ENCODE measurements at regions not wholly inside any gene's neighbourhood (a gene's known extent, or its start where the extent isn't known, plus 50 kb on each side); places are given as distances from the start of the nearest gene placed in this dataset.

DNA sequence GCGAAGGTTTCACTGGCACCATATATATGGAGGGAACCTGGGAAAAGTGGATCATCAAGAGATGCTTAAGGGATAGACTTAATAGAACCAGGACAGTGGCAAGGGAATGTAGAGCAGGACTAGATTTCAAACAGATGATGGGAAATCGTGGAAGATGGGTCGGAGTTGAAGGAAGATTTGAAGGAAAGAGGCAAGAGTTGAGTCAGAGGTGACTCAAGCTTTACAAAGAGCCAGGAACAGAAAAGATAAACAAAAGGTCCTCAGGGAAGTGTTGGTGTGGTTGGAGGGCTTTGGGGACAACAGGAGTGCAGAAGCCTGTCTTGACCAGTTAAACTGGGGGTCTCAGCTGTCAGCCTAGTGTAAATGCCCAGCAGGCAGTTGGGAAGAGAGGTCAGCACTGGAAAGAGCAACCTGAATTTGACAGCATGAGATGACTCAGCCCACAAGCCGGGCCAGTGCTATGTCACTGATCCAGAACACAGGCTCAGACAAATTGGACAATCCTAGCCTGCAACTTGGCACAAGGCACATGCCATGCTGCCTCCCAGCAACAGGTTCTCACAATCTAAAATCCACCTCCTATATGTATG is 230.5 kb downstream of the IDS start:
- Mint-ChIP-seq H3K4me3 (no peak overlapping the region), H3K27ac (no peak overlapping the region), H3K36me3 (ENCODE audit: low read depth) (no peaks in the 10 kb centered on the region), H3K27me3 (no peaks in the 10 kb centered on the region), H3K9me3 (no peaks in the 10 kb centered on the region), H3K4me1 (ENCODE audit: low read depth) (no peaks in the 10 kb centered on the region)
- Histone ChIP-seq H3K36me3 (ENCODE audit: insufficient read depth, low read length) (no peaks in the 10 kb centered on the region), H3K27me3 (ENCODE audit: control insufficient read depth in 1 of 2, insufficient read depth in 2 of 2, low read length in 2 of 2) (no peaks in the 10 kb centered on the region), H3K4me1 (ENCODE audit: insufficient read depth, low read length) (no peaks in the 10 kb centered on the region), H3K4me3 (ENCODE audit: low read length) (no peak overlapping the region), H3K9me3 (ENCODE audit: control insufficient read depth in 1 of 2, insufficient read depth in 1 of 2, low read length in 2 of 2) (no peaks in the 10 kb centered on the region), H3K27ac (ENCODE audit: low read depth in 1 of 2, low read length in 2 of 2) (no peak overlapping the region)
- no peak for DNase-seq
- ChIA-PET POLR2A (no interaction called here), CTCF (no interaction called here)
- TF ChIP-seq, protein P1, sequence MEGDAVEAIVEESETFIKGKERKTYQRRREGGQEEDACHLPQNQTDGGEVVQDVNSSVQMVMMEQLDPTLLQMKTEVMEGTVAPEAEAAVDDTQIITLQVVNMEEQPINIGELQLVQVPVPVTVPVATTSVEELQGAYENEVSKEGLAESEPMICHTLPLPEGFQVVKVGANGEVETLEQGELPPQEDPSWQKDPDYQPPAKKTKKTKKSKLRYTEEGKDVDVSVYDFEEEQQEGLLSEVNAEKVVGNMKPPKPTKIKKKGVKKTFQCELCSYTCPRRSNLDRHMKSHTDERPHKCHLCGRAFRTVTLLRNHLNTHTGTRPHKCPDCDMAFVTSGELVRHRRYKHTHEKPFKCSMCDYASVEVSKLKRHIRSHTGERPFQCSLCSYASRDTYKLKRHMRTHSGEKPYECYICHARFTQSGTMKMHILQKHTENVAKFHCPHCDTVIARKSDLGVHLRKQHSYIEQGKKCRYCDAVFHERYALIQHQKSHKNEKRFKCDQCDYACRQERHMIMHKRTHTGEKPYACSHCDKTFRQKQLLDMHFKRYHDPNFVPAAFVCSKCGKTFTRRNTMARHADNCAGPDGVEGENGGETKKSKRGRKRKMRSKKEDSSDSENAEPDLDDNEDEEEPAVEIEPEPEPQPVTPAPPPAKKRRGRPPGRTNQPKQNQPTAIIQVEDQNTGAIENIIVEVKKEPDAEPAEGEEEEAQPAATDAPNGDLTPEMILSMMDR (IDR thresholded peaks at IDR 0.05) = no peak
- intact Hi-C loops (cut with DNase I, micrococcal nuclease) = no loop called here
- no peak for ATAC-seq (ENCODE audit: poor library complexity)

DNA sequence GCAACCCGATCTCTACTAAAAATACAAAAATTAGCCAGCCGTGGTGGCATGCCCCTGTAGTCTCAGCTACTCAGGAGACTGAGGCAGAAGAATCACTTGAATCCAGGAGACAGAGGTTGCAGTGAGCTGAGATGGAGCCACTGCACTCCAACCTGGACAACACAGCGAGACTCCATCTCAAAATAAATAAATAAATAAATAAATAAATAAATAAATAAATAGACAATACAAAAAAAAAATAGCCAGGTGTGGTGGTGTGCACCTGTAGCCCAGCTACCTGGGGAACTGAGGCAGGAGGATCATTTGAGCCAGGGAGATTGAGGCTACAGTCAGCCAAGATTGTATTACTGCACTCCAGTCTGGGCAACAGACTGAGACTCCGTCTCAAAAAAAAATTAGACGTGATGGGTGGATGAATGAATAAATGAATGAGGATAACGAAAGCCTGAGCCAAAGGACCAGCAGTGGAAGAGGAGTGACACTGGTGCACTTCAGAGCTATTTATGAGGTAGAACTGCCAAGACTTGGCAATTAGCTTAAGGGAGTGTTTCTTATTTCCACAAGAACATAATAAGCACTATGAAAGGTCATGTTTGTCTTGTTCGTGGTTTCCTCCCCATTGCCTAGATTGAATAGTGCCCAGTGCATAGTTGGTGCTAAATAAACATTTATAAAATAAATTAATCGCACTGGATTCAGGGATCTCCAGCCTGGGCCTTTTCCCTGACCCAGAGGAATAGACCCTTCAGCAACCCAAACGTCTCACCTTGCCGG is 232.2 kb downstream of the IDS start:
- H3K9me3 Mint-ChIP-seq = no peaks in the 10 kb centered on the region
- no peaks in the 10 kb centered on the region for H3K27me3 ChIP-seq (ENCODE audit: control insufficient read depth in 1 of 2, insufficient read depth in 2 of 2, low read length in 2 of 2)
- H3K27ac Mint-ChIP-seq = no peak overlapping the region
- no peaks in the 10 kb centered on the region for H3K4me1 Mint-ChIP-seq (ENCODE audit: low read depth)
- DNase-seq (no peak), ATAC-seq (ENCODE audit: poor library complexity) (no peak)
- CTCF ChIA-PET = no interaction called here
- H3K27me3 Mint-ChIP-seq = no peaks in the 10 kb centered on the region
- no peaks in the 10 kb centered on the region for H3K9me3 ChIP-seq (ENCODE audit: control insufficient read depth in 1 of 2, insufficient read depth in 1 of 2, low read length in 2 of 2)
- TF ChIP-seq, protein P1 (IDR thresholded peaks at IDR 0.05) = no peak
- no peak overlapping the region for H3K4me3 ChIP-seq (ENCODE audit: low read length)
- POLR2A ChIA-PET = no interaction called here
- H3K4me3 Mint-ChIP-seq = no peak overlapping the region
- no peaks in the 10 kb centered on the region for H3K36me3 ChIP-seq (ENCODE audit: insufficient read depth, low read length)
- H3K27ac ChIP-seq (ENCODE audit: low read depth in 1 of 2, low read length in 2 of 2) = no peak overlapping the region
- no peaks in the 10 kb centered on the region for H3K36me3 Mint-ChIP-seq (ENCODE audit: low read depth)
- no peaks in the 10 kb centered on the region for H3K4me1 ChIP-seq (ENCODE audit: insufficient read depth, low read length)
- intact Hi-C loops (cut with DNase I, micrococcal nuclease) = no loop called here

DNA sequence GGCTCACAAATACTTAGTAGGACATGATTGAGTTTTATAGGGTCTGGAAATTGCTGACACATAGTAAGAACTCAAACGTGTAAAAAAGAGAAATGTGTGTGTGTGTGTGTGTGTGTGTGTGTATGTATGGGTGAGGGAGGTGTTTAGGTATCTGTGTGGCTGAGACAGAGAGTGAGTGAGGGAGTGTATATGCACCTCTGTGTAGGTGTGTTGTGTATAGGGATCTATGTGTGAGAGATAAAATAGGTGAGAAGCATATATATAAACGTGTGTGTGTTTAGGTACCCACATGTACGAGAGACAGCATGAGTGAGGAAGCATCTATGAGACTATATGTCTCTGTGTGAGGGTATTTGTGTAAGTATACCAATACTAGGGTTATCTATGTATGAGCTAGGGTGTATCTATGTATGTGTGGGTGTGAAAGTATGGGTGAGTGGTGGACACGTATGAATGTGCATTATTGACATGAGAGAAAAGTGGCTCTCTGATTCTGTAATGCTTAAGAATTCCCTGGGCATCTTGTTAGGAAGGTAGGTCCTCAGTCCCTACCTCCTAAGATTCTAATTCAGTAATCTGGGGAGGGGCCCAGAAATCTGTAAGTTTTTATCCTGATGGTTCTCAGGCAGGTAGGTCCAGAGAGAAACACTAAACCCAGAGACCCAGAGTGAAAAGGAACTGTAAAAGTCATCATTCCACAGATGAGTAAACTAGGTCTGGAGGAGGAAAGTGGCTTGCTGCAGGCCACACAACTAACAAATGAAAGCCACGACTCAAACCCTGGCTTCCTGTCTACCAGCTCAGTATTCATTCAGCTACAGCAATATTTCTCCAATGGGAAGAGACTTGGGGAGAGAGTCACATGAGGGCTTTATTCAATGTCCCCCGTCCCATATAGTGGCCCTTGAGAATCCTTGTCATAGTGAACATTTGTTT is 237.0 kb downstream of the IDS start:
- H3K4me1 Mint-ChIP-seq (ENCODE audit: low read depth) = no peaks in the 10 kb centered on the region
- Histone ChIP-seq H3K4me1 (ENCODE audit: insufficient read depth, low read length) (no peaks in the 10 kb centered on the region), H3K36me3 (ENCODE audit: insufficient read depth, low read length) (no peaks in the 10 kb centered on the region), H3K4me3 (ENCODE audit: low read length) (no peak overlapping the region), H3K27me3 (ENCODE audit: control insufficient read depth in 1 of 2, insufficient read depth in 2 of 2, low read length in 2 of 2) (no peaks in the 10 kb centered on the region), H3K27ac (ENCODE audit: low read depth in 1 of 2, low read length in 2 of 2) (no peak overlapping the region), H3K9me3 (ENCODE audit: control insufficient read depth in 1 of 2, insufficient read depth in 1 of 2, low read length in 2 of 2) (no peaks in the 10 kb centered on the region)
- H3K36me3 Mint-ChIP-seq (ENCODE audit: low read depth) = no peaks in the 10 kb centered on the region
- CTCF ChIA-PET = interaction anchor here (0.6 kb wide), 1 partner anchor 11 kb away, joined by 3 read pairs; no protein-coding TSS in a partner anchor
- POLR2A ChIA-PET = no interaction called here
- no peaks in the 10 kb centered on the region for H3K9me3 Mint-ChIP-seq
- no peak overlapping the region for H3K27ac Mint-ChIP-seq
- intact Hi-C loops (cut with DNase I, micrococcal nuclease) = no loop called here
- H3K4me3 Mint-ChIP-seq = no peak overlapping the region
- DNase-seq (no peak), ATAC-seq (ENCODE audit: poor library complexity) (no peak)
- no peaks in the 10 kb centered on the region for H3K27me3 Mint-ChIP-seq
- TF ChIP-seq, protein P1 (IDR thresholded peaks at IDR 0.05) = no peak
